ENCODE measurements at regions not wholly inside any gene's neighbourhood (a gene's known extent, or its start where the extent isn't known, plus 50 kb on each side); places are given as distances from the start of the nearest gene placed in this dataset.
"Not testable (repeated sequence)": the region's sequence is repeated elsewhere in the genome, so short reads cannot be mapped to it uniquely, and the experiment has no call there.

GRCh38 chr10:6707352-6707751 lies 127.3 kb upstream of the PRKCQ start:
- H3K4me3 ChIP-seq (ENCODE audit: insufficient read depth, low read depth, low read length, poor library complexity, severe bottlenecking), result no peak overlapping the region
- H3K27me3 ChIP-seq (replicated peaks; ENCODE audit: control insufficient read depth, insufficient read depth, low read length, poor library complexity, severe bottlenecking), result no peaks in the 10 kb centered on the region
- H3K36me3 ChIP-seq (ENCODE audit: control insufficient read depth, insufficient read depth, low read length), result no peaks in the 10 kb centered on the region
- no peaks in the 10 kb centered on the region for H3K9me3 ChIP-seq (ENCODE audit: control insufficient read depth, low read length)
- H3K4me1 ChIP-seq (ENCODE audit: control insufficient read depth, insufficient read depth, low read length, poor library complexity, severe bottlenecking), result no peaks in the 10 kb centered on the region
- no peak for DNase-seq
- H3K27ac ChIP-seq (ENCODE audit: insufficient read depth, low read length, poor library complexity, severe bottlenecking), result no peak overlapping the region

- H3K4me3 ChIP-seq (ENCODE audit: insufficient read depth, low read depth, low read length, poor library complexity, severe bottlenecking), result no peak overlapping the region
- no peaks in the 10 kb centered on the region for H3K36me3 ChIP-seq (ENCODE audit: control insufficient read depth, insufficient read depth, low read length)
- no peak for DNase-seq
- H3K27me3 ChIP-seq (replicated peaks; ENCODE audit: control insufficient read depth, insufficient read depth, low read length, poor library complexity, severe bottlenecking), result no peaks in the 10 kb centered on the region
- H3K4me1 ChIP-seq (ENCODE audit: control insufficient read depth, insufficient read depth, low read length, poor library complexity, severe bottlenecking), result no peaks in the 10 kb centered on the region
- H3K27ac ChIP-seq (ENCODE audit: insufficient read depth, low read length, poor library complexity, severe bottlenecking), result no peak overlapping the region
- H3K9me3 ChIP-seq (ENCODE audit: control insufficient read depth, low read length), result no peaks in the 10 kb centered on the region
These were observed 126.6 kb upstream of the PRKCQ start for GRCh38 chr10:6706725-6707124.

- no peaks in the 10 kb centered on the region for H3K4me1 ChIP-seq (ENCODE audit: control insufficient read depth, insufficient read depth, low read length, poor library complexity, severe bottlenecking)
- H3K27me3 ChIP-seq (replicated peaks; ENCODE audit: control insufficient read depth, insufficient read depth, low read length, poor library complexity, severe bottlenecking), result no peaks in the 10 kb centered on the region
- no peaks in the 10 kb centered on the region for H3K36me3 ChIP-seq (ENCODE audit: control insufficient read depth, insufficient read depth, low read length)
- no peaks in the 10 kb centered on the region for H3K9me3 ChIP-seq (ENCODE audit: control insufficient read depth, low read length)
- no peak overlapping the region for H3K27ac ChIP-seq (ENCODE audit: insufficient read depth, low read length, poor library complexity, severe bottlenecking)
- DNase-seq, result no peak
- H3K4me3 ChIP-seq (ENCODE audit: insufficient read depth, low read depth, low read length, poor library complexity, severe bottlenecking), result no peak overlapping the region
These were observed 124.8 kb upstream of the PRKCQ start for GRCh38 chr10:6704896-6705295.

GRCh38 chr10:6702833-6703232 lies 122.8 kb upstream of the PRKCQ start:
- not testable (repeated sequence) for H3K4me3 ChIP-seq (ENCODE audit: insufficient read depth, low read depth, low read length, poor library complexity, severe bottlenecking); H3K4me1 ChIP-seq (ENCODE audit: control insufficient read depth, insufficient read depth, low read length, poor library complexity, severe bottlenecking); H3K36me3 ChIP-seq (ENCODE audit: control insufficient read depth, insufficient read depth, low read length); H3K27me3 ChIP-seq (replicated peaks; ENCODE audit: control insufficient read depth, insufficient read depth, low read length, poor library complexity, severe bottlenecking); H3K27ac ChIP-seq (ENCODE audit: insufficient read depth, low read length, poor library complexity, severe bottlenecking); H3K9me3 ChIP-seq (ENCODE audit: control insufficient read depth, low read length); DNase-seq

- DNase-seq, result no peak
- H3K4me1 ChIP-seq (ENCODE audit: control insufficient read depth, insufficient read depth, low read length, poor library complexity, severe bottlenecking), result no peaks in the 10 kb centered on the region
- H3K4me3 ChIP-seq (ENCODE audit: insufficient read depth, low read depth, low read length, poor library complexity, severe bottlenecking), result no peak overlapping the region
- H3K27me3 ChIP-seq (replicated peaks; ENCODE audit: control insufficient read depth, insufficient read depth, low read length, poor library complexity, severe bottlenecking), result no peaks in the 10 kb centered on the region
- no peak overlapping the region for H3K27ac ChIP-seq (ENCODE audit: insufficient read depth, low read length, poor library complexity, severe bottlenecking)
- H3K36me3 ChIP-seq (ENCODE audit: control insufficient read depth, insufficient read depth, low read length), result no peaks in the 10 kb centered on the region
- no peaks in the 10 kb centered on the region for H3K9me3 ChIP-seq (ENCODE audit: control insufficient read depth, low read length)
These were observed 122.0 kb upstream of the PRKCQ start for GRCh38 chr10:6702030-6702429.

GRCh38 chr10:6701289-6701688 lies 121.2 kb upstream of the PRKCQ start:
- Histone ChIP-seq H3K36me3 (ENCODE audit: control insufficient read depth, insufficient read depth, low read length) (no peaks in the 10 kb centered on the region), H3K9me3 (ENCODE audit: control insufficient read depth, low read length) (no peaks in the 10 kb centered on the region), H3K27me3 (replicated peaks; ENCODE audit: control insufficient read depth, insufficient read depth, low read length, poor library complexity, severe bottlenecking) (no peaks in the 10 kb centered on the region), H3K27ac (ENCODE audit: insufficient read depth, low read length, poor library complexity, severe bottlenecking) (no peak overlapping the region), H3K4me3 (ENCODE audit: insufficient read depth, low read depth, low read length, poor library complexity, severe bottlenecking) (no peak overlapping the region), H3K4me1 (ENCODE audit: control insufficient read depth, insufficient read depth, low read length, poor library complexity, severe bottlenecking) (no peaks in the 10 kb centered on the region)
- no peak for DNase-seq

- H3K27ac ChIP-seq (ENCODE audit: insufficient read depth, low read length, poor library complexity, severe bottlenecking), result no peak overlapping the region
- no peaks in the 10 kb centered on the region for H3K4me1 ChIP-seq (ENCODE audit: control insufficient read depth, insufficient read depth, low read length, poor library complexity, severe bottlenecking)
- no peaks in the 10 kb centered on the region for H3K9me3 ChIP-seq (ENCODE audit: control insufficient read depth, low read length)
- H3K27me3 ChIP-seq (replicated peaks; ENCODE audit: control insufficient read depth, insufficient read depth, low read length, poor library complexity, severe bottlenecking), result no peaks in the 10 kb centered on the region
- no peak overlapping the region for H3K4me3 ChIP-seq (ENCODE audit: insufficient read depth, low read depth, low read length, poor library complexity, severe bottlenecking)
- H3K36me3 ChIP-seq (ENCODE audit: control insufficient read depth, insufficient read depth, low read length), result no peaks in the 10 kb centered on the region
- DNase-seq, result no peak
These were observed 120.0 kb upstream of the PRKCQ start for GRCh38 chr10:6700066-6700465.

GRCh38 chr10:6699336-6699735 lies 119.3 kb upstream of the PRKCQ start:
- no peaks in the 10 kb centered on the region for H3K4me1 ChIP-seq (ENCODE audit: control insufficient read depth, insufficient read depth, low read length, poor library complexity, severe bottlenecking)
- H3K4me3 ChIP-seq (ENCODE audit: insufficient read depth, low read depth, low read length, poor library complexity, severe bottlenecking), result no peak overlapping the region
- H3K27me3 ChIP-seq (replicated peaks; ENCODE audit: control insufficient read depth, insufficient read depth, low read length, poor library complexity, severe bottlenecking), result no peaks in the 10 kb centered on the region
- no peak overlapping the region for H3K27ac ChIP-seq (ENCODE audit: insufficient read depth, low read length, poor library complexity, severe bottlenecking)
- no peaks in the 10 kb centered on the region for H3K9me3 ChIP-seq (ENCODE audit: control insufficient read depth, low read length)
- H3K36me3 ChIP-seq (ENCODE audit: control insufficient read depth, insufficient read depth, low read length), result no peaks in the 10 kb centered on the region
- no peak for DNase-seq

- Histone ChIP-seq H3K4me1 (ENCODE audit: control insufficient read depth, insufficient read depth, low read length, poor library complexity, severe bottlenecking) (no peaks in the 10 kb centered on the region), H3K9me3 (ENCODE audit: control insufficient read depth, low read length) (no peaks in the 10 kb centered on the region), H3K4me3 (ENCODE audit: insufficient read depth, low read depth, low read length, poor library complexity, severe bottlenecking) (no peak overlapping the region), H3K36me3 (ENCODE audit: control insufficient read depth, insufficient read depth, low read length) (no peaks in the 10 kb centered on the region), H3K27me3 (replicated peaks; ENCODE audit: control insufficient read depth, insufficient read depth, low read length, poor library complexity, severe bottlenecking) (no peaks in the 10 kb centered on the region), H3K27ac (ENCODE audit: insufficient read depth, low read length, poor library complexity, severe bottlenecking) (no peak overlapping the region)
- DNase-seq, result no peak
These were observed 115.4 kb upstream of the PRKCQ start for GRCh38 chr10:6695519-6695918.

GRCh38 chr10:6694447-6695140 lies 114.5 kb upstream of the PRKCQ start:
- no peak for DNase-seq
- H3K4me1 ChIP-seq (ENCODE audit: control insufficient read depth, insufficient read depth, low read length, poor library complexity, severe bottlenecking), result no peaks in the 10 kb centered on the region
- H3K27ac ChIP-seq (ENCODE audit: insufficient read depth, low read length, poor library complexity, severe bottlenecking), result no peak overlapping the region
- H3K4me3 ChIP-seq (ENCODE audit: insufficient read depth, low read depth, low read length, poor library complexity, severe bottlenecking), result no peak overlapping the region
- H3K27me3 ChIP-seq (replicated peaks; ENCODE audit: control insufficient read depth, insufficient read depth, low read length, poor library complexity, severe bottlenecking), result no peaks in the 10 kb centered on the region
- H3K9me3 ChIP-seq (ENCODE audit: control insufficient read depth, low read length), result no peaks in the 10 kb centered on the region
- no peaks in the 10 kb centered on the region for H3K36me3 ChIP-seq (ENCODE audit: control insufficient read depth, insufficient read depth, low read length)

Measured in effector memory CD4-positive, alpha-beta T cell (primary cell).